ENCODE measurements at regions not wholly inside any gene's neighbourhood (a gene's known extent, or its start where the extent isn't known, plus 50 kb on each side); places are given as distances from the start of the nearest gene placed in this dataset.
"Not testable (repeated sequence)": the region's sequence is repeated elsewhere in the genome, so short reads cannot be mapped to it uniquely, and the experiment has no call there.

GRCh38 chr3:140883428-140884040 is 58.1 kb upstream of the SLC25A36 start:
- Histone ChIP-seq H3K27me3 (no peaks in the 10 kb centered on the region), H3K4me1 (no peaks in the 10 kb centered on the region), H3K36me3 (no peaks in the 10 kb centered on the region), H3K27ac (no peak overlapping the region), H3K9me3 (no peaks in the 10 kb centered on the region), H3K4me3 (no peak overlapping the region)
- no peak for DNase-seq
- intact Hi-C loops (cut with DNase I; ENCODE audit: low total_unique reads) = no loop called here
- TF ChIP-seq CTCF (IDR thresholded peaks at IDR 0.05) (no peak), POLR2A (IDR thresholded peaks at IDR 0.05) (no peak)

- intact Hi-C loops (cut with DNase I; ENCODE audit: low total_unique reads); H3K4me1 ChIP-seq; DNase-seq; H3K27me3 ChIP-seq; H3K27ac ChIP-seq; H3K9me3 ChIP-seq; H3K4me3 ChIP-seq; H3K36me3 ChIP-seq: not testable (repeated sequence)
Observed at GRCh38 chr3:140885697-140886096, 55.9 kb upstream of the SLC25A36 start.

Data from uterus (tissue), 3 donors.